ENCODE measurements at regions not wholly inside any gene's neighbourhood (a gene's known extent, or its start where the extent isn't known, plus 50 kb on each side); places are given as distances from the start of the nearest gene placed in this dataset.
"Not testable (repeated sequence)": the region's sequence is repeated elsewhere in the genome, so short reads cannot be mapped to it uniquely, and the experiment has no call there.

- DNase-seq (ENCODE audit: low read depth): no peak
Observed at GRCh38 chr6:155913816-155914215, 458.2 kb upstream of the NOX3 start.

- DNase-seq (ENCODE audit: low read depth): no peak
Observed at GRCh38 chr6:155909710-155910109, 454.1 kb upstream of the NOX3 start.

- DNase-seq (ENCODE audit: low read depth): no peak
Observed at GRCh38 chr6:155895641-155896040, 440.0 kb upstream of the NOX3 start.

GRCh38 chr6:155894758-155895157 lies 439.1 kb upstream of the NOX3 start:
- no peak for DNase-seq (ENCODE audit: low read depth)

- DNase-seq (ENCODE audit: low read depth): no peak
Observed at GRCh38 chr6:155894262-155894661, 438.6 kb upstream of the NOX3 start.

GRCh38 chr6:155890409-155890808 lies 434.8 kb upstream of the NOX3 start:
- no peak for DNase-seq (ENCODE audit: low read depth)

GRCh38 chr6:155889410-155889809 lies 433.8 kb upstream of the NOX3 start:
- no peak for DNase-seq (ENCODE audit: low read depth)

GRCh38 chr6:155887421-155887820 lies 431.8 kb upstream of the NOX3 start:
- DNase-seq (ENCODE audit: low read depth): no peak

- DNase-seq (ENCODE audit: low read depth): no peak
Observed at GRCh38 chr6:155883741-155884140, 428.1 kb upstream of the NOX3 start.

GRCh38 chr6:155883334-155883731 lies 427.7 kb upstream of the NOX3 start:
- no peak for DNase-seq (ENCODE audit: low read depth)

GRCh38 chr6:155882527-155883333 lies 427.1 kb upstream of the NOX3 start:
- no peak for DNase-seq (ENCODE audit: low read depth)

- DNase-seq (ENCODE audit: low read depth): no peak
Observed at GRCh38 chr6:155881826-155882526, 426.3 kb upstream of the NOX3 start.

- DNase-seq (ENCODE audit: low read depth): no peak
Observed at GRCh38 chr6:155880900-155881299, 425.3 kb upstream of the NOX3 start.

GRCh38 chr6:155872961-155873360 lies 417.3 kb upstream of the NOX3 start:
- no peak for DNase-seq (ENCODE audit: low read depth)

GRCh38 chr6:155867682-155868081 lies 412.0 kb upstream of the NOX3 start:
- DNase-seq (ENCODE audit: low read depth): no peak

- DNase-seq (ENCODE audit: low read depth): not testable (repeated sequence)
Observed at GRCh38 chr6:155866676-155867390, 411.2 kb upstream of the NOX3 start.

- DNase-seq (ENCODE audit: low read depth): no peak
Observed at GRCh38 chr6:155861821-155862220, 406.2 kb upstream of the NOX3 start.

GRCh38 chr6:155858906-155859305 lies 403.3 kb upstream of the NOX3 start:
- DNase-seq (ENCODE audit: low read depth): not testable (repeated sequence)

GRCh38 chr6:155854787-155855186 lies 399.1 kb upstream of the NOX3 start:
- no peak for DNase-seq (ENCODE audit: low read depth)

GRCh38 chr6:155853011-155853410 lies 397.4 kb upstream of the NOX3 start:
- no peak for DNase-seq (ENCODE audit: low read depth)

- DNase-seq (ENCODE audit: low read depth): no peak
Observed at GRCh38 chr6:155850408-155850841, 394.8 kb upstream of the NOX3 start.

GRCh38 chr6:155847711-155848110 lies 392.1 kb upstream of the NOX3 start:
- no peak for DNase-seq (ENCODE audit: low read depth)

GRCh38 chr6:155837474-155837873 lies 381.8 kb upstream of the NOX3 start:
- DNase-seq (ENCODE audit: low read depth): no peak
